NCI-H2196 treated with DMSO at 0.1 percent for 48 hours (cell line): ENCODE measurements at regions not wholly inside any gene's neighbourhood (a gene's known extent, or its start where the extent isn't known, plus 50 kb on each side); places are given as distances from the start of the nearest gene placed in this dataset.
"Not testable (repeated sequence)": the region's sequence is repeated elsewhere in the genome, so short reads cannot be mapped to it uniquely, and the experiment has no call there.

Experiments used
- DNase-seq: peaks from one replicate; lab custom pipeline; 2025; ENCODE audit not compliant: unreplicated experiment; lab: John Stamatoyannopoulos, UW

- no peak for DNase-seq
These were observed 1075.8 kb downstream of the PCDH9 start for GRCh38 chr13:66154354-66154753.

- no peak for DNase-seq
These were observed 1077.5 kb downstream of the PCDH9 start for GRCh38 chr13:66152596-66152995.

- not testable (repeated sequence) for DNase-seq
These were observed 1085.8 kb downstream of the PCDH9 start for GRCh38 chr13:66144357-66144756.

GRCh38 chr13:66139701-66140100, 1090.4 kb downstream of the PCDH9 start:
- DNase-seq, result no peak

- DNase-seq, result no peak
These were observed 1090.9 kb downstream of the PCDH9 start for GRCh38 chr13:66139250-66139649.

- no peak for DNase-seq
These were observed 1091.8 kb downstream of the PCDH9 start for GRCh38 chr13:66138172-66138811.

GRCh38 chr13:66137384-66137783, 1092.8 kb downstream of the PCDH9 start:
- no peak for DNase-seq

- DNase-seq, result no peak
These were observed 1101.4 kb downstream of the PCDH9 start for GRCh38 chr13:66128692-66129269.

GRCh38 chr13:66128201-66128600, 1101.9 kb downstream of the PCDH9 start:
- DNase-seq, result no peak

GRCh38 chr13:66117563-66117962, 1112.6 kb downstream of the PCDH9 start:
- no peak for DNase-seq

GRCh38 chr13:66113882-66114526, 1116.1 kb downstream of the PCDH9 start:
- DNase-seq, result no peak

GRCh38 chr13:66111628-66112027, 1118.5 kb downstream of the PCDH9 start:
- no peak for DNase-seq

GRCh38 chr13:66106246-66106645, 1123.9 kb downstream of the PCDH9 start:
- DNase-seq, result no peak

GRCh38 chr13:66102864-66103263, 1127.3 kb downstream of the PCDH9 start:
- DNase-seq, result no peak

- no peak for DNase-seq
These were observed 1130.3 kb downstream of the PCDH9 start for GRCh38 chr13:66099825-66100224.

- DNase-seq, result no peak
These were observed 1131.1 kb downstream of the PCDH9 start for GRCh38 chr13:66098931-66099628.

GRCh38 chr13:66089711-66090110, 1140.4 kb downstream of the PCDH9 start:
- DNase-seq, result no peak

GRCh38 chr13:66087269-66087710, 1142.8 kb downstream of the PCDH9 start:
- DNase-seq, result no peak

GRCh38 chr13:66077132-66077689, 1152.9 kb downstream of the PCDH9 start:
- DNase-seq, result no peak

GRCh38 chr13:66076417-66076816, 1153.7 kb downstream of the PCDH9 start:
- no peak for DNase-seq

- no peak for DNase-seq
These were observed 1156.0 kb downstream of the PCDH9 start for GRCh38 chr13:66074018-66074615.
